ENCODE measurements at regions not wholly inside any gene's neighbourhood (a gene's known extent, or its start where the extent isn't known, plus 50 kb on each side); places are given as distances from the start of the nearest gene placed in this dataset.
A peak's percentile ranks its signal among the peaks of the same experiment; 100 is the strongest.
"Not testable (repeated sequence)": the region's sequence is repeated elsewhere in the genome, so short reads cannot be mapped to it uniquely, and the experiment has no call there.

DNA sequence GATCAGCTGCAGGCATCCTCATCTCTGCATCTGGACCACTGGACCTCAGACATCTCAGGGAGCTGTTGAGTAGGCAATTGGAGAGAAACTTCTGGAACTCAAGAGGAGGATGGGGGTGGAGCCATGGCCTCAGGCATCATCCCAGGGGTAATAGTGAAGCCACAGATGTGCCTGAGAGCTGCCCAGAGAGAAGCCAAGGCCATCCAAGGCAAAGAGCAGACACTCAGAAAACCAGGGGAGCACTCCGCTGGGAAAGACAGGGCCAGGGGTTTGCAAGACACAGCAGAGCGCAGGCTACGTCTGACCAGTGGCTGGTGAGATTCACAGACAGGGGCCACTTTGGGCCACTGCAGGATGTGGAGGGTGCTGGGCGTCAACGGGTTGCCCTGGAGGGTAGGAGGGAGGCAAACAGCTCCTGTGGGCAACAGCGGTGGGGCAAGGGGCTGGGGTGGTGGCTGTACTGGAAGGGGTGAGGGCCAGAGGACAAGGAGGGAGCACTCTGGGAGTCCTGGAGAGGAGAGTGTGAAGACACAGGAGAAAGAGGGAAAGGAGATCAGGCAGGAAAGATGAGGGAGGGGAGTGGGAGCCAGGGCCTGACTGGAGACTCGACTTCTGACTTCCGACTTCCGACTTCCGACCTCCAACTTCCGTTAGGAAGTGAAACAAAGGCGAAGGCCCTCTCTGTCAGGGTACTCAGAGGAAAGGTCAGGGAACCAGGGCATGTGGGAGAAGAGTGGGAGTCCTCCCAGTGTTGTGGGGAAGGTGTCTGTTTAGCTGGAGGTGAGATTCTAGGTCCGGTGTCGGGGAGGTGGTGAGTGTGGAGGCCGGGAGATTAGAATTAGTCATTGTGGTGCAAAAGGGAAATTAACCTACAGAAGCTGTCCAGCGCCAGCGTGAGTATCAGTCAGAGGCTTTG is 69.7 kb upstream of the ANTXRL start:
- H3K27me3 Mint-ChIP-seq = no peaks in the 10 kb centered on the region
- DNase-seq (no peak), ATAC-seq (no peak)
- no peak overlapping the region for H3K4me3 Mint-ChIP-seq
- H3K36me3 Mint-ChIP-seq (ENCODE audit: low read depth) = peaks cover 9% of the 10 kb centered on the region
- H3K4me1 Mint-ChIP-seq = peaks cover 20% of the 10 kb centered on the region
- H3K9me3 ChIP-seq (ENCODE audit: control insufficient read depth, low read length, poor library complexity, severe bottlenecking) = no peaks in the 10 kb centered on the region
- H3K27ac Mint-ChIP-seq = peak overlapping the region; percentile 74

DNA sequence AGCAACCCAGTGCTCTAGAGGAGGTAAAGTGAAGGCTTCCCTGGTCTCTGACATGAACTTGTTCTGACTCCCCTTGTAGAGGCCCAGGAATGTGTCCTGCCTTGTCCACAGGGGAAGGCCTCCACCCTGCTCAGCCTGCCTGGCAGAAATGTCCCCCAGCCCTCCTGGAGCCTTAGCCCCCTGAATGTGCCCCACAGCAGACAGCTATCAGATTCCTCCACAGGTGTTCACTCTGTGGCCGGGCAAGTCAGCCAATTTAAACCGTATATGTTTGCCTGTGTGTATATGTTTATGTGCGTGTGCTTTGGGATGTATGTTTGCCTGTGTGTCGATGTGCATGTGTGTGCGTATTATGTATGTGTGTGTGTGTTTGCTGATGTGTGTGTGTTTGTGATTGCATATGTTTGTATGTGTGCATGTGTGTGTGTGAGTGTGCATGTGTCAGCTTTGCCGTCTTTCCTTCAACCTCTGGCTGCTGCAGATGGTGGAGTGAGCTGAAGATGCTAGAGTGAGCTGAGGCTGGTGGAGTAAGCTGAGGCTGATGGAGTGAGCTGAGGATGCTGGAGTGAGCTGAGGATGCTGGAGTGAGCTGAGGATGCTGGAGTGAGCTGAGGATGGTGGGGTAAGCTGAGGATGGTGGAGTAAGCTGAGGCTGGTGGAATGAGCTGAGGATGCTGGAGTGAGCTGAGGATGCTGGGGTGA is 68.9 kb upstream of the ANTXRL start:
- Mint-ChIP-seq H3K27ac (peak overlapping the region; percentile 81), H3K27me3 (no peaks in the 10 kb centered on the region), H3K4me1 (peaks cover 21% of the 10 kb centered on the region), H3K4me3 (peak overlapping the region; percentile 67), H3K36me3 (ENCODE audit: low read depth) (peaks cover 9% of the 10 kb centered on the region)
- DNase-seq (no peak), ATAC-seq (no peak)
- H3K9me3 ChIP-seq (ENCODE audit: control insufficient read depth, low read length, poor library complexity, severe bottlenecking) = no peaks in the 10 kb centered on the region

DNA sequence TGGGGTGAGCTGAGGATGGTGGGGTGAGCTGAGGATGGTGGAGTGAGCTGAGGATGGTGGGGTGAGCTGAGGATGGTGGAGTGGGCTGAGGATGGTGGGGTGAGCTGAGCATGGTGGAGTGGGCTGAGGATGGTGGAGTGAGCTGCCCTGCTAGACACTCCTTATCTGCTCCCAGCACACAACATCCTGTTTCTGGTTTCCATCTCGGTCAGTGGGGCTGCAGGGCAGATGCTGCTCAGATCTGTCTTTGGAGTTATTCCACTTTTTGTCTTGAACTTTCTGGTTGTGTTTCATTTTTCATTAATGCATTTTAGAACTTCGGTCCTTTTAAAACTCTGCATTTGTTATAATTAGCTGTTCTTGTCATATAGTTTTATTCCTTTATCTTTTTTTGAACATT is 67.9 kb upstream of the ANTXRL start:
- no peak overlapping the region for H3K27ac Mint-ChIP-seq

DNA sequence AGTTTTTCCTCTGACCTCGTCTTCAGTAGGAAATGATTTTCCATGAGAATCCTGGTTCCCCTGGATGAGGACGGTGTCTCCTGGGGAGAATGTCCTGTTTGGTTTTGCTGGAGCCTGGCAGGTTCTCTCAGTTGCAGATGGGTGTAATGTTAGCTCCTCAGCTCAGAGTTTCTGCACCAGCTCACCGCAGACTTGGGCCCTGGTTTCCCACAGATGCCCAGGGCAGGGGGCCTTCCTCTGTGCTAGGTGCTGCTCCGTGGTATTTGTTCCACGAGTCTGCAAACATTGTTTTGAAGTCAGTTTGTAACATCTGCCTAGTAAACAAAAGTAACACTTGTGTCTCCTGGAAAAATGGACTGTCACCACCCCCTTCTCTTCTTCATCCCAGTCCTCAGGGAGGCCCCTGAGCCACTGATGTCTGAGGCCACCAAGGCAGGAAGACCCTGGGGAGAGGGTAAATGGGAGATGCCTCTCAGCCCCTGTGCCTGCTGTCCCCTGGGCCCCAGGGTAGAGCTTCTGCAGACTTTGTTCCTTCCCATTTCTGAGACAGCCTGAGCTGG is 67.3 kb upstream of the ANTXRL start:
- not testable (repeated sequence) for H3K27me3 Mint-ChIP-seq; H3K4me3 Mint-ChIP-seq; ATAC-seq; H3K9me3 ChIP-seq (ENCODE audit: control insufficient read depth, low read length, poor library complexity, severe bottlenecking); H3K27ac Mint-ChIP-seq; DNase-seq; H3K36me3 Mint-ChIP-seq (ENCODE audit: low read depth)
- H3K4me1 Mint-ChIP-seq = peaks cover 21% of the 10 kb centered on the region

More for the DNA sequence above, 67.9 kb upstream of the ANTXRL start:
- Mint-ChIP-seq H3K4me1 (peaks cover 21% of the 10 kb centered on the region), H3K36me3 (ENCODE audit: low read depth) (peaks cover 9% of the 10 kb centered on the region), H3K4me3 (no peak overlapping the region), H3K27me3 (no peaks in the 10 kb centered on the region)
- DNase-seq (no peak), ATAC-seq (no peak)
- no peaks in the 10 kb centered on the region for H3K9me3 ChIP-seq (ENCODE audit: control insufficient read depth, low read length, poor library complexity, severe bottlenecking)

DNA sequence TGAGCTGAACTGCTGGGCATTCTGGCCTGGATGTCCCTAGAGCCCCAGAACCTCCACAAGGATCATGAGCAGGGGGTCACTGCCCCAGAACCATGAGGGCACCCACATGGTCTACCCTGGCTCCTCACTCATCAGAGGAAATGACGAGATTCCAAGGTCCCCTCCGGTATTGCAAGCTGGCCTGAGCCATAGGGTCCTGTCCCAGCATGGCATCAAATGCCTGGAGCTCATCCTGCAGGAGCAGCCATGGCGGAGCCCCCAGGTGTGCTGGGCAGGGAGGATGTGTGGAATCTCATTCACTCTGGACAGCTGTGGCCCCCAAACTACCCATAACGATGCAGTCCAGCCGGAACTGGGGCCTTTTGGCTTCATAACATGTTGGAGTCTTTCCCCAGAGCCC is 66.6 kb upstream of the ANTXRL start:
- peaks cover 9% of the 10 kb centered on the region for H3K36me3 Mint-ChIP-seq (ENCODE audit: low read depth)
- DNase-seq (no peak), ATAC-seq (no peak)
- H3K27ac Mint-ChIP-seq = no peak overlapping the region
- H3K4me3 Mint-ChIP-seq = no peak overlapping the region
- peaks cover 21% of the 10 kb centered on the region for H3K4me1 Mint-ChIP-seq
- no peaks in the 10 kb centered on the region for H3K9me3 ChIP-seq (ENCODE audit: control insufficient read depth, low read length, poor library complexity, severe bottlenecking)
- no peaks in the 10 kb centered on the region for H3K27me3 Mint-ChIP-seq

DNA sequence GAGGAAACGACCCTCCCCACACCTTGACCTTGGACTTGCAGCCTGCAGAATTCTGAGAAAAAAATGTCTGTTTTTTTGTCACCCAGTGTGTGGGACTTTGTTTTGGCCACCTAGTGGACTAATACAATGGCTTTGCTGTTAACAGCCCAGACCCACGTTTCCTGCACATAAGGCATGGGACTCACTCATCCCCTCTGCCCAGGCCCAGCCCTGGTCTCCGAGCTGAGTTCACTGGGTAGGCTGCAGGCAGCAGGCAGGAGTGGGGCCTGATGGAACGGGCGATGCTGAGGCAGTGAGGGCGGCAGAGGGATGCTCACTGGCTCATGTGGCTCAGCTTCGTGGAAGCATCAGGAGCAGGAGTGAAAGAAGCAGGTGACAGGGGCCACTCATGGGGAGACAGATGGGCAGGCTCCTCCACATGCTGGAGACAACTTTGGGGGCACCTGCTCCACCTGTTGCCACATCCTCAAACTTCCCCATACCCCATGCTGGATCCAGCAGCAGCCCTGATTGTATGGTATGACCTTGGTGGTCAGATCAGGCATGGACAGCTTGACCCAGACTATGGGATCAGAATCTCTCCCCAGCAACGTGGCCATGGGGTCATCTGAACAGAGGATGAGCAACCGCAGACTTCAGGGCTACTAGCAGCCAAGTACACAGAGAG is 65.8 kb upstream of the ANTXRL start:
- Mint-ChIP-seq H3K36me3 (ENCODE audit: low read depth) (peaks cover 8% of the 10 kb centered on the region), H3K27ac (no peak overlapping the region), H3K27me3 (no peaks in the 10 kb centered on the region), H3K4me1 (peaks cover 19% of the 10 kb centered on the region), H3K4me3 (no peak overlapping the region)
- H3K9me3 ChIP-seq (ENCODE audit: control insufficient read depth, low read length, poor library complexity, severe bottlenecking) = no peaks in the 10 kb centered on the region
- DNase-seq (no peak), ATAC-seq (no peak)

DNA sequence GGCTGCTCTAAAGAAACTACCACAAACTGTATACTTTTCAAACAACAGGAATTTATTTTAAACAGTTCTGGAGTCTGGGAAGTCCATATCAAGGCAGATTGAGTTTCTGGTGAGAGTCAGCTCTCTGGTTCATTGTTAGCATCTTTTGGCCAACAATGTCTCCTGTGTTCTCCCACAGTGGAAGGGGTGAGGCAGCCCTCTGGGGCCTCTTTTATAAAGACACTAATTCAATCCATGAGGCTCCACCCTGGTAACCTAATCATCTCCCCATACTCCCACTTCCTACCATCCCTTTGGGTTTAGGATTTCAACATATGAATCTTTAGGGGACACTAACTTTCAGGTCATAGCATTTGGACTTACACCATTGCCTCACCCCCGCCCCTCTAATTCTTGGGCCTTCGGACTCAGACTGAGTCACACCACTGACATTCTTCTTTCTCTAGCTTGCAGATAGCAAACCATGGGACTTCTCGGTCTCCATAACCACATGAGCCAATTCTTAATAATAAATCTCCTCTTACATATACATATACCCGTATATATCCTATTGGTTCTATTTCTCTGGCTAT is 64.3 kb upstream of the ANTXRL start:
- Mint-ChIP-seq H3K4me1 (peaks cover 17% of the 10 kb centered on the region), H3K4me3 (no peak overlapping the region), H3K27ac (no peak overlapping the region), H3K27me3 (no peaks in the 10 kb centered on the region), H3K36me3 (ENCODE audit: low read depth) (peaks cover 7% of the 10 kb centered on the region)
- DNase-seq (no peak), ATAC-seq (no peak)
- no peaks in the 10 kb centered on the region for H3K9me3 ChIP-seq (ENCODE audit: control insufficient read depth, low read length, poor library complexity, severe bottlenecking)

DNA sequence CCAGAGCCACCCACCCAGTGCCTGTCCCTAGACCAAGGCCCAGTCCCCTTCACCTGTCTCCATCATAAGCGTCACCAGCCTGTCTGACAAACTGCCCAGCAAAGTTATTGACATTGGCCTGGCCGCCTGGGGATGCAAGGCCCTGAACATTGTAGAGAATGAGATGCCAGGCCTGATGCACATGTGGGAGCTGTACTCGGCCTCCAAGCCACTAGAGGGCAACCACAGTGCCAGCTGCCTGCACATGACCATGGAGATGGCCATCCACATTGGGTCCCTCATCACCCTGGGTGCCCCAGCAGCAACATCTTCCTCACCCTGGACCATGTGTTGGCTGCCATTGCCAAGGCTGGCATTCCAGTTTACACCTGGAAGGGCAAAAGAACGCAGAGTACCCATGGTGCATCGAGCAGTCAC is 63.7 kb upstream of the ANTXRL start:
- H3K4me3 Mint-ChIP-seq = no peak overlapping the region
- peaks cover 3% of the 10 kb centered on the region for H3K36me3 Mint-ChIP-seq (ENCODE audit: low read depth)
- no peak for DNase-seq
- peaks cover 15% of the 10 kb centered on the region for H3K4me1 Mint-ChIP-seq
- no peaks in the 10 kb centered on the region for H3K27me3 Mint-ChIP-seq
- ATAC-seq = no peak
- no peak overlapping the region for H3K27ac Mint-ChIP-seq
- no peaks in the 10 kb centered on the region for H3K9me3 ChIP-seq (ENCODE audit: control insufficient read depth, low read length, poor library complexity, severe bottlenecking)

DNA sequence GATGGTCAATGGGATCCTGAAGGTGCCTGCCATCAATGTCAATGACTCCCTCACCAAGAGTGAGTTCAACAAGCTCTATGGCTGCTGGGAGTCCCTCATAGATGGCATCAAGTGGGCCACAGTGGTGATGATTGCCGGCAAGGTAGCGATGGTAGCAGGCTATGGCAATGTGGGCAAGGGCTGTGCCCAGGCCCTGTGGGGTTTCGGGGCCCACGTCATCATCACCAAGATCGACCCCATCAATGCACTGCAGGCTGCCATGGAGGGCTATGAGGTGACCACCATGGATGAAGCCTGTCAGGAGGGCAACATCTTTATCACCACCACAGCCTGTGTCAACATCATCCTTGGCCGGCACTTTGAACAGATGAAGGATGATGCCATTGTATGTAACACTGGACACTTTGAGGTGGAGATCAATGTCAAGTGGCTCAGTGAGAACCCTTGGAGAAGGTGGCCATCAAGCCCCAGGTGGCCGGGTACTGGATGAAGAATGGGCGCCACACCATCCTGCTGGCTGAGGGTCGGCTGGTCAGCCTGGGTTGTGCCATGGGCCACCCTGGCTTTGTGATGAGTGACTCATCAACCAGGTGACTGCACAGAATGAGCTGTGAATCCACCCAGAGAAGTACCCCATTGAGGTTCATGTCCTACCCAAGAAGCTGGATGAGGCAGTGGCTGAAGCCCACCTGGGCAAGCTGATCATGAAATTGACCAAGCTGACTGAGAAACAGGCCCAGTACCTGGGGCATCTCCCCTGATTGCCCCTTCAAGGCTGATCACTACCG is 63.0 kb upstream of the ANTXRL start:
- Mint-ChIP-seq H3K4me1 (peaks cover 13% of the 10 kb centered on the region), H3K4me3 (no peak overlapping the region), H3K27me3 (no peaks in the 10 kb centered on the region), H3K36me3 (ENCODE audit: low read depth) (no peaks in the 10 kb centered on the region), H3K27ac (peak overlapping the region; percentile 43)
- H3K9me3 ChIP-seq (ENCODE audit: control insufficient read depth, low read length, poor library complexity, severe bottlenecking) = no peaks in the 10 kb centered on the region
- no peak for DNase-seq
- no peak for ATAC-seq

DNA sequence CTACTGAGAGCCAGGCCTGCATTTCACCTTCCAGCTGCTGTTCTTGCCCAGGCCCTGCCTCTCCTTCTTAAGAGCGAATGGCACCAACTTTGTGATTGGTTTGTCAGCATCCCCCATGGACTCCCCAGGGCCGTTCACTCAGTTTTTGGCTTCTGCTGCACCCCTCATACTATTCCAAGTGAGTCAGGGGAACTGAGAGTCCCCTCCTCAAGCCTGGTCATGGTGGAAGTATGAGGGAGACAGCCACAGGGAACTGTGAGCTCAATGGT is 62.4 kb upstream of the ANTXRL start:
- peak overlapping the region; percentile 43 for H3K27ac Mint-ChIP-seq
- no peaks in the 10 kb centered on the region for H3K36me3 Mint-ChIP-seq (ENCODE audit: low read depth)

DNA sequence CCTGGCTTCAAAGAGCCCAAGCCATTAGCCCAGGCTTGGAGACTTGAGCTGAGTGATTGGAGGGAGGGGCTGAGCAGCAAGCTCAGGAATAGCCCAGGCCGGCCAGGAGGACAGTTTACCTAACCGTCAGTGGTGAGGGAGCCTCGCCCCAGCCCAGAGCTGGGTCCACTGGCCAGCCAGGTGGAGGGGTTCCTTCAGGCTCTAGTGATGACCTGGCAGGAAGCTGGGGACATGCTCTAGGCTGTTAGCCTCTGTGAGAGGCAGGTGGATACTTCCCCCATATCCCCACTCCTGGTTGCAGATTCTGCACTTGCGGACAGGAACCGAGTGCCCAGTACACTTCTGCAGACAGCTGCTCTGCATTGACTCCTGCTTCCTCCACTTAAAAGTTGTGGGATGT is 61.2 kb upstream of the ANTXRL start:
- H3K27ac Mint-ChIP-seq = peak overlapping the region; percentile 43
- DNase-seq (no peak), ATAC-seq (no peak)
- H3K36me3 Mint-ChIP-seq (ENCODE audit: low read depth) = no peaks in the 10 kb centered on the region
- peaks cover 15% of the 10 kb centered on the region for H3K4me1 Mint-ChIP-seq
- no peaks in the 10 kb centered on the region for H3K9me3 ChIP-seq (ENCODE audit: control insufficient read depth, low read length, poor library complexity, severe bottlenecking)
- no peaks in the 10 kb centered on the region for H3K27me3 Mint-ChIP-seq
- no peak overlapping the region for H3K4me3 Mint-ChIP-seq

More for the DNA sequence above, 62.4 kb upstream of the ANTXRL start:
- Mint-ChIP-seq H3K4me1 (peaks cover 12% of the 10 kb centered on the region), H3K27me3 (no peaks in the 10 kb centered on the region), H3K4me3 (no peak overlapping the region)
- DNase-seq = no peak
- H3K9me3 ChIP-seq (ENCODE audit: control insufficient read depth, low read length, poor library complexity, severe bottlenecking) = no peaks in the 10 kb centered on the region
- ATAC-seq = no peak

DNA sequence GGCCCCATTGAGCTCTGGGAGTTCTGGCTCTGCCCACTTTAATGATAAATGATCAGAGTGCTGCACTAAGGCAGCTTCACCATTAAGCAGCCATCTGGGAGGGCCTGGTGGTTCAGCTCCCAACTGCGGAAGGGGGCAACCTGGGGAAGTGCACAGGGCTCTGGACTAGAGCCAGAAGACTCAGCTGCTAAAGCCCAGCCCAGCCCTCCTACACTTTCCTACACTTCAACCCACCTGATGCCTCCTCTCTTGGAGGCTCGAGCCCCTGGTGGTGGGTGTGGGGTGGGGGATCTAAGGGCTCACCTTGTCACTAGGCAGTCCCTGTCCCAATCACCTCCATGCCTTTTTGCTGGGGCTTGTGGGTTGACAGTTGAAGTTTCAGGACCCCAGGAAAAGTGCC is 60.6 kb upstream of the ANTXRL start:
- H3K27me3 Mint-ChIP-seq = no peaks in the 10 kb centered on the region
- H3K4me1 Mint-ChIP-seq = peaks cover 13% of the 10 kb centered on the region
- ATAC-seq (no peak), DNase-seq (no peak)
- H3K36me3 Mint-ChIP-seq (ENCODE audit: low read depth) = no peaks in the 10 kb centered on the region
- no peak overlapping the region for H3K4me3 Mint-ChIP-seq
- H3K27ac Mint-ChIP-seq = no peak overlapping the region
- H3K9me3 ChIP-seq (ENCODE audit: control insufficient read depth, low read length, poor library complexity, severe bottlenecking) = no peaks in the 10 kb centered on the region

Measured in T-helper 17 cell (primary cell).